ENCODE measurements at regions not wholly inside any gene's neighbourhood (a gene's known extent, or its start where the extent isn't known, plus 50 kb on each side); places are given as distances from the start of the nearest gene placed in this dataset.

- DNase-seq: no peak
Measured at GRCh38 chr5:96072138-96072790, 110.6 kb upstream of the ELL2 start.

GRCh38 chr5:96070622-96071225 is 109.1 kb upstream of the ELL2 start:
- DNase-seq: no peak

GRCh38 chr5:96067894-96068614 is 106.4 kb upstream of the ELL2 start:
- DNase-seq: no peak

GRCh38 chr5:96067251-96067650 is 105.6 kb upstream of the ELL2 start:
- DNase-seq: no peak

- DNase-seq: no peak
Measured at GRCh38 chr5:96066386-96066719, 104.7 kb upstream of the ELL2 start.

GRCh38 chr5:96065685-96066385 is 104.2 kb upstream of the ELL2 start:
- DNase-seq: no peak

GRCh38 chr5:96064877-96065276 is 103.2 kb upstream of the ELL2 start:
- no peak for DNase-seq

GRCh38 chr5:96062836-96063235 is 101.2 kb upstream of the ELL2 start:
- no peak for DNase-seq

- DNase-seq: no peak
Measured at GRCh38 chr5:96058084-96058483, 96.4 kb upstream of the ELL2 start.

- no peak for DNase-seq
Measured at GRCh38 chr5:96054311-96055030, 92.8 kb upstream of the ELL2 start.

- no peak for DNase-seq
Measured at GRCh38 chr5:96053063-96053735, 91.5 kb upstream of the ELL2 start.

GRCh38 chr5:96052374-96052773 is 90.7 kb upstream of the ELL2 start:
- DNase-seq: no peak

- no peak for DNase-seq
Measured at GRCh38 chr5:96051401-96051830, 89.8 kb upstream of the ELL2 start.

- DNase-seq: no peak
Measured at GRCh38 chr5:96050273-96050880, 88.7 kb upstream of the ELL2 start.

GRCh38 chr5:96049398-96050272 is 88.0 kb upstream of the ELL2 start:
- DNase-seq: no peak

GRCh38 chr5:96048763-96049162 is 87.1 kb upstream of the ELL2 start:
- no peak for DNase-seq

GRCh38 chr5:96045888-96046287 is 84.2 kb upstream of the ELL2 start:
- no peak for DNase-seq

GRCh38 chr5:96043446-96043845 is 81.8 kb upstream of the ELL2 start:
- DNase-seq: no peak

GRCh38 chr5:96037128-96037527 is 75.5 kb upstream of the ELL2 start:
- no peak for DNase-seq

GRCh38 chr5:96036301-96036700 is 74.7 kb upstream of the ELL2 start:
- no peak for DNase-seq
